GM18520 (cell line): ENCODE measurements at regions not wholly inside any gene's neighbourhood (a gene's known extent, or its start where the extent isn't known, plus 50 kb on each side); places are given as distances from the start of the nearest gene placed in this dataset.
"Not testable (repeated sequence)": the region's sequence is repeated elsewhere in the genome, so short reads cannot be mapped to it uniquely, and the experiment has no call there.

Experiments used
- ATAC-seq: cut with Tn5 transposase; IDR thresholded peaks from one replicate; pipeline ENCODE4 v1.9.1; 2021; ENCODE audit not compliant: unreplicated experiment

DNA sequence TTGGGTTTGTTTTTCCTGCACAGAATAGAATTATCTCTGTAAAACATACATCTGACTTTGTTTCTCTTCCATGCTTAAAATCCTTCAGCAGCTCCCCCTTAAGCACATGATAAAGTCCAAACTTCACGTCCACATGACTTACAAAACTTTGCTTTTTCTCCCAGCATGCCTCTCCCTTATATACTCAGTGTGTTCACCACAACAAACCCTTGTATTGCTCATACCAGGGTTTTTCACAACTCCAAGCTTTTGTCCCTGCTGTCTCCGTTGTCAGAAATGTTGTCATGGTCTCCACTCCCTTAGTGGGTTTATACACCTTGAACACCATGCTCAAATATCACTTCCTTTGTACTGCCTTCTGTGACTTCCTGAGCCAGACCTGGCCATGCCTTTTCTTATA lies 91.1 kb upstream of the MITF start:
- ATAC-seq: no peak

DNA sequence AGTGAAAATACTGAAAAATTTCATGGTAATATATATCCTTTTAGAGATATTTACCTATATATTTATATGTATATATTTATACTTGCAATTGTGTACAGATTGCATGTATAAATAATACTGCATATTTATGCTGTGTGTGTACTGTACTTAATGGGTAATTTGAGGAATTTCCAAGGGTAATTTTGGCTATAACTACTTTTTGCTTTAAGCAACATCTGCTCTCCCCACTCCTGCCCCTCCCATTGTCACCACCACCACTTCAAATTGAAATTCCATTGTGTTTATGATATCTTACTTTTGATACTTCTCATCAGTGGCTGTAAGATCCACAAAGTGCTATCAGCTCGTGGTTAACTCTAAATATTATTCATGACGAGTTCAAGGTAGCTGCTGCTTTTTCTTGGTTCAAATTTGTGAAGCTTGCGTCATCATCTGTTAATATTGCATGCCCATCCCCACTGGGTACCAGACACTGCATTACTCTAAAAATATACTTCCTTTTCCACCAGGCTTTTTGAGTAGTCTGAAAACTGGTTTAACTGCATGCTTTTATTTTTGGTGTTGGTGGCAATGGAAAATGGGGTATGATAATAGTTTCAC lies 91.7 kb upstream of the MITF start:
- no peak for ATAC-seq

DNA sequence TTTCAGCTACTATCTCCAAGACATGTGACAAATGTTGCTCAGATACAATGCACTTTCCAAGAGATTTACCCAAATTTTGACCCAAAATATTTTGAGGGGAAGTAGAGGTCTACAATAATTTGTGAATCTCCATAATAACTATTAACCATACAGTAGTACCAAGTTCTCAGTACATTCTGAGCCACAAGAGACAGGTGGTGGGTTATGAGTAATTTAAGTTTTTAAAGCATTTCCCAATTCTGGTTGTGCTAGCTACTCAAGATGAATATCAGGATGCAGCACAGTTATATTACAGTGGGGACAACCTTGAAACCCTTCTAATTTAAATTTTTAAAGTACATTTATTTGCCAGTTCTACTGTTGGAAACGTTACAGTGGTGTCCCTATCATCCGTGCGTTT lies 92.2 kb upstream of the MITF start:
- ATAC-seq: no peak

DNA sequence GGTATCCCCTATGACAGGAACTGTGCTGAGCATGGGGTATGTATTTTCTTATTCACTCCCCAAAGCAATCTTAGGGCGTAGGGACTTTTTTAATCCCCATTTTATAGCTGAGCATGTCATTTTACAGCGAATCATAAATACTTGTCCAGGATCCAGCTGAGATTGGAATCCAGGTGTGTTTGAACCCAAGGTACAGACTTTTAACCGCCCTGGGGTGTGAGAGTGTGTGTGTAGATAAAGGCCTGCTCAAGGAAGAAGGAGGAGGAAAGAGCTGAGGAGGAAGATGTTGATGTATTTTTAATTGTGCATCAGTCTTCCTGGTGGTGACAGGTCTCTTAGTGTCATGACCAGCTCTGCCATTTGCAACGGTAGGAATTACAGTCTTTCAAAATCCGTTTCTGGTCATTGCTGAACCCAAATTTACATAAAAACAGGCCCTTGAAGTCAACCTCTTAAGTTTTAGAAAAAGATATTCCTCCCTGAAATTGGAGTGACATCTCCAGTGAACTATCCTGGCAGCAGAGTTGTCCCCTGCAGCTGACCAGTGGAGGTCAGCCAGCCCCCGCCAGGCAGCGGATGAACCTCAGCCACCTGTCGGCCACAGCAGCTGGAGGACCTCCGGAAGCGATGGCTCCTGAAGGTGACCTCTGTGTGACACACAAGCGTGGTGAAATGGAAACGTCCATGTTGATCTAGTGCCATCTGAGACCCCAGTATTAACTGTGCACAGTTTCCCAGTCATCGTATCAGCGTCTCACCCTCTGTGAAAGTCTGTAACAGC lies 92.8 kb upstream of the MITF start:
- no peak for ATAC-seq

DNA sequence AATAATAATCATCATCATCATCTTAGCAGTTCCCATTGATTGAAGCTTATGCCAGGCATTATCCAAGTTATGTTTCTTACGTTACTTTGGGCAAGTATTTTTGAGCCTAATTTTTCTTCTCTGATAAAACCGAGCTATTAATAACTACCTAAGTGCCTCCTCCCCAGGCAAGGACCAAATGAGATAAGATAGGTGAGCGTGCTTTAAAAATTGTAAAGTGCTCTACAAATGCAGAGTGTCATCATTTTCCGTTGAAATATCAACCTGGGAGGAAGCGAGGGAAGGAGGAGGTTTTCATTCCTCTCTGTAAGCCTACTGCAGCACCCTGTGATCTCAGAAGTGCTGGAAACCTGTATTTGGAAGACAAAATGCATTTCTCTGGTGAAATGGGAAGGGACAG lies 96.7 kb upstream of the MITF start:
- ATAC-seq: no peak

DNA sequence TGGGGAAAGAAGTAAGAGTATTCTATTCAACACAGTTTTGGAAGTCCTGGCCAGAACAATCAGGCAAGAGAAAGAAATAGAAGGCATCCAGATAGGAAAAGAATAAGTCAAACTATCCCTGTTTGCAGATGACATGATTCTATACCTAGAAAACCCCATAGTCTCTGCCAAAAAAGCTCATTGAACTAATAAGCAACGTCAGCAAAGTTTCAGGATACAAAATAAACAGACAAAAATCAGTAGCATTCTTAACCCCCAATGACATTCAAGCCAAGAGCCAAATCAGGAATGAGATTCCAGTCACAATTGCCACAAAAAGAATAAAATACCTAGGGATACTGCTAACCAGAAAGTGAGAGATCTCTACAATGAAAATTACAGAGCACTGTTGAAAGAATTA lies 99.4 kb upstream of the MITF start:
- ATAC-seq: no peak

DNA sequence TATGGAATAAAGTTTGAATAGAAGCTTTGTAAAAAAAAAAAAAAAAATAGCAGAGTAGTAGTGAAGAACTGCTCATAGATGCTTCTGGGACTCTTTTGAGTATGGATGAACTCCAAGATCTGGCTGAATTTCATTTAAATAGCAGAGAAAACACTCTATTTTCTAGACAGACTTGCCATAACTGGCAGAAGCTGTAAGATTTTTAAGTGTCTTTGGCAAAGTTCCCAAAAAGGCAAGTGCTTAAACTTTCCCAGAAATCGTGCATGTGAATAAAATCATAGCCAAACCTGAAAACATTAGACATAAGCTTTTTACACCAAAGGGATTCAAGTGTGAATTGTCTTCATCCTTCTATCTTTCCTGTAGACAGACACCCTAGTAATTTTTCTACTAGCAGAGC lies 110.3 kb upstream of the MITF start:
- ATAC-seq: no peak

DNA sequence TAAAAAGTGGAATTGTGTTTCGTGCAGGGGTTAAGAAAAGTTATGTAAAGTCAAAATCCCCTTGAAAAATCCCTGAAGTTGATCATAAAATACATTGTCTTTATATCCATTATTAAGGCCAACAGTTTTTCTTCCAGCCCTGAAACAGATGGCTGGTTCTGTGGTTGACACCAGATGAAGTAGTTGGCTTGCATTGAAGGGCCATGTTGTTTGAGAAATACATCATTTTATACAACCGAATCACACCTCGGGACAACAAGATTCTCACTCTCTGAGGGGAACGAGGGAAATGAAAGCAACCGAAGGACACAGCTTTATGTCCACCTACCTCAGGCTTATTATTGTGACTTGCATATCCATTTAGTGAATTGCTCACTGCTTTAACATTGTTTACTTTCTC lies 126.0 kb upstream of the MITF start:
- no peak for ATAC-seq

DNA sequence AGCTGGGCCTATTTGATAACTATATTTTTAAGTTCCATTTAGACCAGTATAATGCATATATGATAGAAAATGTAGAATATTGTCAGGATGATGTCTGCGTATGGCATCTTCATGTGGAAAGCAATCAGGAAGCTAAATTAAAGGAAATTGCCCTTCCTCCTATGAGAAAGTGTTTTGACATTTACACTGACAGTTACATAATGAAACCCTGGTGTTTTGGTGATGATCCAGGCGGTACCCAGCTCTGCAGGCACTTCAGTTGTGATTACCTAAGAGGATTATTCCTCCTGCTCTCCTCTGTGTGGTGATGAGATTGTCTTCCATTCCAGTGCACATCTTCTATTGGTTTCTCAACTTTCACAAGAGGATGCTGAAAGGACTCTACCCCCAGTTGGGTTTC lies 126.5 kb upstream of the MITF start:
- ATAC-seq: no peak

DNA sequence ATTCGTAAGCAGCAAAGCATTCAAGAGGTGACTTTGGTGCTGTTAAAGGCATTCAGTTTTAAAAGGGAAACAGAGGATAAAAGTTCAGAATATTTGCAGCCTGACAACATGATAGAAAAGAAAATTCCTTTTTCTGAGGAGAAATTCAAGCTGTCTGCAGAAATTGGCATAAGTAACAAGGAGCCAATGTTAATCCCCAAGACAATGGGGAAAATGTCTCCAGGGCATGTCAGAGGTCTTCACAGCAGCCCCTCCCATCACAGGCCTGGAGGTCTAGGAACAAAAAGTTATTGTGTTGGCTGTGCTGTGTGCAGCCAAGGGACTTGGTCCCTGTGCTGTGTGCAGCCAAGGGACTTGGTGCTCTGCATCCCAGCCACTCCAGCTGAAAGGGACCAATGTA lies 129.7 kb upstream of the MITF start:
- not testable (repeated sequence) for ATAC-seq

DNA sequence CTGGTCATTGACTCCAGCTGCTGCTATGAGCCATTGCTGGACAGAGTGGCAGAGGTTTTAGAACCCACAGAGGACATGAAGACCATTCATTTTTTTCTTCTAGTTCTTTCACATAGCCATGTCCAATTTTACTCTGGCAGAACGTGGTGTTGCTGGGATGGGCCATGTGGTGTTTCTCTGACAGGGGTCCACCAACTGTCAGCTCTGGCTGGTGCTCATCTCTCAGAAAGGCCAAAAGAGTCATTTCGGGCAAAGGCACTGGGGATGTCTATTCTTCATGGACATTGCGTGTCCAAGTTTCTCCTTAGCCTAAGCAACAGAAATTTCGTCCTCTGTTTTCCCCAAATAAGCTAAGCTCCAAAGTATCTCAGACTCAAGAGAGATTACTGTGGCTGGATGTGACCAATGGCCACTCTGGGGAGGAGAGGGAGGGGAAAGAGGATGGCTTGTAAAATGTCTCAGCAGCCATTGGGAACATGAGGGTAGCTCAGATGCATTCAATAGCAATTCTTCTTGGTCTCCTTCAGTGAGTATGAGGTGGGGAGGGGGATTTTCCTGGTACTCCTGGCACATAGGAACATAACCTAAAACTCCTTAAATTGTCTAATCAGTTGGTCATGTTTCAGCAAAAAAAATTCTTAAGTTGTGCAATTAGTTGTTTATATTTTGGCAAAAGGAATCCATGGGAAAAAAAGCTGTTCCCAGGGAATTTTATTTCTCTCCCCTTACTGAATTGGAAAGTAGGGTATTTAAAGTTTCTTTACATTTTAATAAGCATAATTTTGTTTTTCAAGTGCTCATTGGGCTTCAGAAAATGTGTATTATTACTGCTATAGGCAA lies 131.6 kb upstream of the MITF start:
- ATAC-seq: no peak

DNA sequence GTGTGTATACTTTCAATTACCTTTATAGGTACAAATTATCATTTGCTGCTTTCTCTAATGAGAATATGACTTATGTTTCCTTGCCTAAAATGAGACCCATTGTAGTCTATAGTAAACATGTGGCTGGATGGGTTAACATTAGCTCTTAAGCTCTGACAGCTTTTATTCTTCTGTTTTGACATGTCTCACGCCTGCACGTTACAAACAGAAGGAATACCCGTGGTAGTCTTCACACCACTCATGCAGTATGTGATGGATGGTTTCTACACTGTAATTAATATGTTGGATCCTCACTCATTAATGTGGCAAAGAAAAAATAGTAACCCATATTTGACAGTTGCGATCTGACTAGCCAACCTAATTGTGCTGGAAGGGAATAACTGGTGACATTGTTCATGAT lies 133.4 kb upstream of the MITF start:
- ATAC-seq: no peak

DNA sequence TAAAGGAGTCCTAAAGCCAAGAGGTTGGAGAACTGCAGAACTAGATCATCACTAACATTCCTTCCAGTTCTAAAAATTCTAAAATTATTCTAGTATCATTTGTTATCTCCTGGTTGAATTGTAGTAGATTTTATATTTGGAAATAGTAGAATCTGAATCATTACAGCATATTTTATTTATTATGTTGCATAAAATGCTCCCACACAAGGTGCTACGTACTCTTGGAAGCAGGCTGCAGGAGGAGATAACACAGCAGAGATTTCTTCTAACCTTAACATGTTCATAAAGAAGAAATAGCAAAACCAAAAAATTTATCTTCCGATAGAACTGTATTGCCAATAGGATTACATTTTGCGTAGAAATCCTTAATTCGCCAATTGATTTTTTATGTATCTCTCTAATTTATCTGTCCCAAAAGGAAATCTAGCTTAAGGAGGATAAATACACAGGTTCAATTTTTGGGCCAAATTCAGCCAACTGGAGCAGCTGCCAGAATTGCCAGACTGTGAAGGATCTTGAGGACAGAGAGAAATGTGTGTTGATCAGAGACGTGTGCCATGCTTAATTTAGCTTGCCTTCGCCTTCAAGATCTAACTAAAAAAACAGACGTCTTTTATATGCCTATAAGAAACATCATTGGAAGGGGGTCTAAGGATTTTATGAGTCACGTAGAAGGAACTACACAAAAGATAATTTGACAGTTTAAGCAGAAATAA lies 134.4 kb upstream of the MITF start:
- ATAC-seq: no peak

DNA sequence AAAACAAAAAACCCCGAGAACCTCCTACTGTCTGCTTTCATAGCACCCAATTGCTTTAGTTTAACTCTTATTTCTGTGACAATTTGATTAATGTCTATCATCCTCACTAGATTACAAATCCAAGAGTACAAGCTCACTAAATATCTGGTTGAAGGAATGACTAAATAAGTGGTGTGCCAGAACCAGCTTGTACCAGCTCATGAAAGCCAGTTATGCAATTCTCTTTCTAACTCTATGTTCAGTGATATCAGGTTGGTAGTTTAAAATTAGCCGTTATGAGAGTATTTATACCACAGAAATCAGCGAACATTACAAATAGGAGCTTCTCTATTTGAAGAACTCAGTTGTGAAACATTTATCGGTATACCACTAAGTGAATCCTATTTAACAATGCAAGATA lies 137.2 kb upstream of the MITF start:
- ATAC-seq: no peak

DNA sequence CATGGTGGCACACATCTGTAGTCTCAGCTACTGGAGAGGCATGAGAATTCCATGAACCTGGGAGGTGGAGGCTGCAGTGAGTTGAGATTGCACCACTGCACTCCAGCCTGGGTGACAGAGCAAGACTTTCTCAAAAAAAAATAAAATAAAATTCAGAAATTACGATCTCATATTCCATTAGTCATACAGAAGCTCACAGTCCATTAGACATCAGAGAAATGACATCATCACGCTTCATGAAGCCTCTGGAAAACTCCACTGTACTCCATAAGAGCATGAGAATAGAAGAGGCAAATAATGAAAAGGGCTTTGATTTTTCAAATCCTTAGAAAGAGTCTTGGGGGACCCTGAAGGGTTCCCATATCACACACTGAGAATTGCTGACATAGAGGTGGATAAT lies 145.0 kb upstream of the MITF start:
- no peak for ATAC-seq

DNA sequence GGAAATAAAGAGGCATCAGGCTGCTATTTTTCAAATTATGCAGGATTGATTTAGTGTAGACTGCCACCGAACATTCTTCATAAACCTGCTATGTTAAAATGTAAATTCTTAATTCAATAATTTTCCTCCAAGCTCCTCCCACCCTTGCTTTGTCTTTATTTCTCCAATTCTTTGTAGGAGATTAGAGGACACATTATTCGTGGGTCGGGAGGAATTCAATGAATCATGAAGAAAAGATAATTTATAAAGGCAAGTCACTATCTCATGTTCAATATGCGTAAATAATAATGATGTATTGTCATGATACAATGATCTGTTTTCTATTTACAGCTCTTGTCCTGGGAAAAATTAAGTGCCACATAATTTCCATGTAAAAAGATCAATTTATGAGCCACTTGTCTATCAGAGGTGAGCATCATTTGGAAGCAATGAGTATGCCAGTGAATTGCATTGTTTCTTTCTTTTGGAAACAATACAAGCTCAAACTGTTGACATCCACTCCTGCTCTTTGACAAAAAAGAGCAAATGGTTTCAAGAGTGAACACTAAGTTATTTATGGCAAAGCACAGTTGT lies 148.0 kb upstream of the MITF start:
- no peak for ATAC-seq

DNA sequence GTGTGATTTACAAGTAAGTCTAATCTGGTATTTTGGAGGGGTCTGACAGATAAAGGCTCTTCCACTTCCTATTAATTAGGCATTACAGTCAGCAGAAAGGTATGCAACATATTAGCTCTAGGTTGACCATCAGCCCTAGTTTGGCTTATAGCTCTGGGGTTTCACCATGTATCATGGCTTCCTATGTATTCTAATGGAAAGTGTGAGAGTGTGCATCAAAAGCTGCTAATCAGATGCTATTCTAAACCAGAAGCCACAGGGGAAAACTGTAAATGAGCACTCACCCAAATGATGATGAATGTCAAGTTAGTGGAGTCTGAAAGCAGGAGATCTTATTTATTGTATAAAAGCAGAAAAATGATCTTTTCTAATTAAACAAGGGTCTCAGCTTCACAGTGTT lies 149.2 kb upstream of the MITF start:
- ATAC-seq: no peak

DNA sequence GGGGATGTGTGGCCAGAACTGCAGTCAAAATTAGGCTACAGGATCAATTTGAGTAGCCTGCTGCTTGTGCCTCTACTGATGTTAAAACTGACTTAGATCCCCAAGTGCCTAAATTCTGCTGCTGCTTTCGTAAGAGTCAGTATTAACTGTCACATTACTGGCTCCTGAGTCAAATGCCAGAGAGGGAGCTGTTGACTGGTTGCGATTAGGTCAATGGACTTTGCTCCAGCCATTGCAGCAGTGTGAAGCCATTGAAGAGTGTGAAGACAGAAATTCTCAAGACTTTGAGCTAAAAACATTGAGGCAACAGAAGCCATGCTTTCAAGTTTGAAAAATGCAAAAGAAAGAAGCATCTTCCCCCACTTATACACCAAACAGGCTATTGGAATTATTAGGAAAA lies 151.1 kb upstream of the MITF start:
- ATAC-seq: no peak

DNA sequence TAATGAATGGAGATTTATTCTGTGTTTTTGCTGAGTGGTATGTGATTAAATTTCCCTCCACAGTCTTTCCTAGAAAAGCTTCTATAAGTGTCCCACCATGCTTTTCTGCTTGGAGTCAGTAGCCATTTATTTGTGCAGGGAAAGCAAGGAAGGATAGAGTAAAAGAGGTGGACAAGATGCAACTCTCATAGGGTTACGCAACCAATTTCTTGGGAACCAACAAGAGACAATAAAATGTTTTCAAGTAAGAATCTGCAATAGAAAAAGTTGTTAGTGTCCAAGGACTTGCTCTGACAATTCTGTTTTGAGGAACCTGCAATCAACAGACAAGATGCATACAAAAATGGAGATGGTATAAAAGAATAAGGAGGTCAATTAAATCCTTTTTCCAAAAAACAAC lies 153.8 kb upstream of the MITF start:
- ATAC-seq: no peak

DNA sequence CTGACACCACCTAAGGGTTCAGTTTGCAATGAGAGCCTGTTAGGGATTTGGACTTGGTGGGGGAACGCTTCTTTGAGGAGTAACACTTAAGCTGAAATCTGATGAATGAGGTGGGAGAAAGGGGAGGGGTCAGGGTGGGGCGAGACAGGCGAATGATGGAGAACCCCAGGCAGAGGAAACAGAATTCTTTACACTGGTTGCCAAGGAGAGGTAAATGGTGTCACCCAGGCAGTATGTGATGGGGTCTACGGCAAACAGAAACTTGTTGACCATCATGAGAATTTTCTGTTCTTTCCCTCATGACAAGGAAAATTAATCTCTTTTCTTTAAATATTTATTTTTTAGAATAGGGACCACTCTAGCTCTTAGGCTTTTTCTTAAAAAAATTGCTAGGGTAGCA lies 157.2 kb upstream of the MITF start:
- no peak for ATAC-seq
